IMR-90 (cell line): ENCODE measurements at regions not wholly inside any gene's neighbourhood (a gene's known extent, or its start where the extent isn't known, plus 50 kb on each side); places are given as distances from the start of the nearest gene placed in this dataset.

Experiments used
- ATAC-seq: fragments of 200-7000 bp; cut with Tn5 transposase; 2 replicates; pipeline ENCODE4 v1.9.1; 2020; ENCODE audit warnings: low read depth, mild to moderate bottlenecking, moderate library complexity
- BruUV-seq: library from RNA; stranded (reverse); fragments of 400-500 nt; replicated peaks from 2 replicates; lab custom pipeline; 2021; lab: Mats Ljungman, UMichigan
- CTCF ChIA-PET: fragments of 300-600 bp; formaldehyde crosslinking; extraction: SDS; loops from one replicate; lab custom pipeline; 2021; ENCODE audit warnings: antibody characterized with exemption; lab: Yijun Ruan, JAX
- POLR2A ChIA-PET: fragments of 300-600 bp; sonication (Branson Sonifier 250); formaldehyde crosslinking; loops from one replicate; lab custom pipeline; 2022; ENCODE audit warnings: antibody characterized with exemption; ENCODE audit not compliant: unreplicated experiment; lab: Charles Lee
- DNase-seq: peaks from one replicate; pipeline ENCODE4 v3.0.0; 2013
- H2AFZ ChIP-seq: replicated peaks from 2 replicates; pipeline ENCODE3; 2013; ENCODE audit warnings: low read length, mild to moderate bottlenecking; ENCODE audit not compliant: poor library complexity
- H2AK5ac ChIP-seq: 2 replicates; pipeline ENCODE4 v1.6.1; 2013; ENCODE audit warnings: low read depth, low read length, inconsistent platforms
- H2AK9ac ChIP-seq: replicated peaks from 2 replicates; pipeline ENCODE3; 2013; ENCODE audit warnings: mild to moderate bottlenecking, low read depth, low read length, moderate library complexity; ENCODE audit not compliant: poor library complexity
- H2BK120ac ChIP-seq: 2 replicates; pipeline ENCODE4 v1.6.1; 2013; ENCODE audit warnings: low read depth, low read length, inconsistent platforms
- H2BK15ac ChIP-seq: 3 replicates; pipeline ENCODE4 v1.6.1; 2013; ENCODE audit warnings: low read depth, low read length, inconsistent platforms
- H2BK20ac ChIP-seq: 2 replicates; pipeline ENCODE4 v1.6.1; 2013; ENCODE audit warnings: low read depth, mild to moderate bottlenecking, inconsistent platforms, low read length, moderate library complexity
- H2BK5ac ChIP-seq: 2 replicates; pipeline ENCODE4 v1.6.1; 2013; ENCODE audit warnings: mild to moderate bottlenecking, low read depth, low read length, inconsistent platforms; ENCODE audit not compliant: poor library complexity, severe bottlenecking
- H3K14ac ChIP-seq: replicated peaks from 2 replicates; pipeline ENCODE4 v1.6.1; 2013; ENCODE audit warnings: low read depth, low read length, inconsistent platforms
- H3K18ac ChIP-seq: 2 replicates; pipeline ENCODE4 v1.6.1; 2013; ENCODE audit warnings: low read depth, low read length, control low read depth
- H3K23ac ChIP-seq: 2 replicates; pipeline ENCODE4 v1.6.1; 2013; ENCODE audit warnings: low read depth, low read length, inconsistent platforms
- H3K27ac ChIP-seq: 2 replicates; pipeline ENCODE4 v1.5.1; 2013; ENCODE audit warnings: mild to moderate bottlenecking, control low read depth, low read length; ENCODE audit not compliant: insufficient read depth
- H3K27me3 ChIP-seq: 2 replicates; pipeline ENCODE4 v1.6.1; 2013; ENCODE audit warnings: low read length; ENCODE audit not compliant: control insufficient read depth, insufficient read depth
- H3K36me3 ChIP-seq: 2 replicates; pipeline ENCODE4 v1.6.1; 2013; ENCODE audit warnings: low read length, mixed read lengths; ENCODE audit not compliant: control insufficient read depth, insufficient read depth
- H3K4ac ChIP-seq: 2 replicates; pipeline ENCODE4 v1.6.1; 2013; ENCODE audit warnings: low read depth, low read length, inconsistent platforms
- H3K4me1 ChIP-seq: 2 replicates; pipeline ENCODE4 v1.6.1; 2013; ENCODE audit warnings: low read length, mixed read lengths; ENCODE audit not compliant: control insufficient read depth, insufficient read depth
- H3K4me2 ChIP-seq: 2 replicates; pipeline ENCODE4 v1.6.1; 2013; ENCODE audit warnings: low read depth, mild to moderate bottlenecking, control low read depth, low read length, moderate library complexity
- H3K4me3 ChIP-seq: 2 replicates; pipeline ENCODE4 v1.5.1; 2013; ENCODE audit warnings: low read depth, mild to moderate bottlenecking, control low read depth, low read length, moderate library complexity; ENCODE audit not compliant: insufficient read depth
- H3K56ac ChIP-seq: 2 replicates; pipeline ENCODE4 v1.6.1; 2013; ENCODE audit warnings: low read length, inconsistent platforms; ENCODE audit not compliant: insufficient read depth; ENCODE audit errors: extremely low read depth
- H3K79me1 ChIP-seq, 2 experiments: 2 replicates each; pipeline ENCODE4 v1.6.1; 2013; ENCODE audit warnings: low read length in 2 of 2, inconsistent platforms in 1 of 2, low read depth in 1 of 2
- H3K9ac ChIP-seq: 2 replicates; pipeline ENCODE4 v1.6.1; 2013; ENCODE audit warnings: low read depth, low read length, control low read depth
- H3K9me1 ChIP-seq: 2 replicates; pipeline ENCODE4 v1.6.1; 2013; ENCODE audit warnings: low read length, inconsistent platforms; ENCODE audit not compliant: insufficient read depth
- H3K9me3 ChIP-seq: 2 replicates; pipeline ENCODE4 v1.6.1; 2013; ENCODE audit warnings: low read length; ENCODE audit not compliant: control insufficient read depth, insufficient read depth
- H4K20me1 ChIP-seq: 2 replicates; pipeline ENCODE4 v1.6.1; 2013; ENCODE audit warnings: low read length, inconsistent platforms; ENCODE audit not compliant: insufficient read depth
- H4K5ac ChIP-seq: 2 replicates; pipeline ENCODE4 v1.6.1; 2013; ENCODE audit warnings: mild to moderate bottlenecking, low read depth, low read length, control low read depth
- H4K8ac ChIP-seq, 2 experiments: 2 replicates each; pipeline ENCODE4 v1.6.1; 2013; ENCODE audit warnings: low read depth in 2 of 2, low read length in 2 of 2, control low read depth in 1 of 2, inconsistent platforms in 1 of 2
- H4K91ac ChIP-seq: 2 replicates; pipeline ENCODE4 v1.6.1; 2013; ENCODE audit warnings: low read depth, low read length, inconsistent platforms; ENCODE audit not compliant: insufficient read depth
- CEBPB ChIP-seq: IDR thresholded peaks from 2 replicates; pipeline ENCODE4 v1.6.1; 2012; ENCODE audit warnings: low read depth, low read length, improper control_type of control experiment
- CHD1 ChIP-seq: IDR thresholded peaks from 2 replicates; pipeline ENCODE4 v1.6.1; 2012; ENCODE audit warnings: low read depth, low read length, improper control_type of control experiment
- MAFK ChIP-seq: IDR thresholded peaks from 2 replicates; pipeline ENCODE4 v1.6.1; 2012; ENCODE audit warnings: low read depth, low read length, improper control_type of control experiment
- MAZ ChIP-seq: IDR thresholded peaks from 2 replicates; pipeline ENCODE4 v1.6.1; 2012; ENCODE audit warnings: low read depth, mild to moderate bottlenecking, low read length, improper control_type of control experiment, moderate library complexity, borderline replicate concordance
- NFE2L2 ChIP-seq: fragments of 150-350 bp; IDR thresholded peaks from 2 replicates; pipeline ENCODE4 v1.6.1; 2016; ENCODE audit warnings: low read depth, mild to moderate bottlenecking, low read length
- POLR2A ChIP-seq: IDR thresholded peaks from 2 replicates; pipeline ENCODE4 v1.6.1; 2012; ENCODE audit warnings: mild to moderate bottlenecking, low read depth, low read length
- RAD21 ChIP-seq: IDR thresholded peaks from 2 replicates; pipeline ENCODE4 v1.6.1; 2012; ENCODE audit warnings: low read length, improper control_type of control experiment
- RCOR1 ChIP-seq: IDR thresholded peaks from 2 replicates; pipeline ENCODE4 v1.6.1; 2012; ENCODE audit warnings: mild to moderate bottlenecking, low read length, improper control_type of control experiment; ENCODE audit not compliant: insufficient replicate concordance
- RFX5 ChIP-seq: IDR thresholded peaks from 2 replicates; pipeline ENCODE4 v1.8.0; 2012; ENCODE audit warnings: low read depth, mild to moderate bottlenecking, low read length, moderate library complexity
- SMC3 ChIP-seq: fragments of 150-350 bp; IDR thresholded peaks from 2 replicates; pipeline ENCODE4 v1.6.1; 2016; ENCODE audit warnings: low read depth, mild to moderate bottlenecking, antibody characterized with exemption, low read length, moderate library complexity
- WGBS, 2 experiments: methylation state at CpG; one replicate each; pipeline versions ENCODE4 v1.1.5 to v1.1.7; 2013; ENCODE audit warnings: missing lambda C conversion rate in 2 of 2; ENCODE audit not compliant: insufficient read length in 1 of 2; ENCODE audit errors: extremely low coverage in 2 of 2; 5-methylcytosine and 5-hydroxymethylcytosine counted together
- dilution Hi-C: fragments of 300-500 bp; cut with HindIII; formaldehyde crosslinking; loops from one replicate; pipeline ENCODE4 v1.14.3; 2018; ENCODE audit warnings: low sequenced_read_pairs; ENCODE audit not compliant: unreplicated experiment
- in situ Hi-C: fragments of 300-500 bp; cut with MboI; formaldehyde crosslinking; loops from 3 replicates; pipeline ENCODE4 v1.14.3; 2019; ENCODE audit warnings: low sequenced_read_pairs, inconsistent platforms, mixed read lengths
- intact Hi-C: fragments of 100-400 bp; cut with micrococcal nuclease; formaldehyde crosslinking; loops from 2 replicates; pipeline ENCODE4 v1.10.0; 2022
- TF ChIP-seq, protein P1 (sequence below): fragments of 150-350 bp; IDR thresholded peaks from 2 replicates; pipeline ENCODE4 v1.6.1; 2017; ENCODE audit warnings: mild to moderate bottlenecking, antibody characterized with exemption, low read length, low read depth
- TF ChIP-seq, protein P2 (sequence below): conservative IDR thresholded peaks from 2 replicates; pipeline ENCODE4 v1.5.1; 2012; ENCODE audit warnings: mild to moderate bottlenecking, low read depth, low read length, improper control_type of control experiment

- Histone ChIP-seq H3K4me1 (no peaks in the 10 kb centered on the region; the same call in 1 of the 2 replicates), H2AK9ac (no peak overlapping the region), H3K9ac (no peak overlapping the region), H3K9me1 (no peaks in the 10 kb centered on the region), H2BK120ac (no peak overlapping the region), H4K8ac (no peak overlapping the region), H3K79me1 (no peaks in the 10 kb centered on the region), H3K27me3 (no peaks in the 10 kb centered on the region), H4K5ac (no peak overlapping the region), H2AFZ (no peak overlapping the region), H3K4ac (no peak overlapping the region), H2AK5ac (no peak overlapping the region), H2BK15ac (no peak overlapping the region), H2BK20ac (no peak overlapping the region; the same call in 1 of the 2 replicates), H3K36me3 (no peaks in the 10 kb centered on the region), H3K4me3 (no peak overlapping the region), H3K4me2 (no peak overlapping the region), H3K56ac (no peak overlapping the region), H3K23ac (no peak overlapping the region), H2BK5ac (no peak overlapping the region), H3K9me3 (peaks cover 4% of the 10 kb centered on the region; the same call in 1 of the 2 replicates), H4K20me1 (no peaks in the 10 kb centered on the region), H4K91ac (no peak overlapping the region), H3K27ac (no peak overlapping the region), H3K18ac (no peak overlapping the region), H3K14ac (no peak overlapping the region)
- DNase-seq (no peak), ATAC-seq (no peak)
- BruUV-seq: no TSS peak
- no peak for TF ChIP-seq NFE2L2
- TF ChIP-seq, protein P1, sequence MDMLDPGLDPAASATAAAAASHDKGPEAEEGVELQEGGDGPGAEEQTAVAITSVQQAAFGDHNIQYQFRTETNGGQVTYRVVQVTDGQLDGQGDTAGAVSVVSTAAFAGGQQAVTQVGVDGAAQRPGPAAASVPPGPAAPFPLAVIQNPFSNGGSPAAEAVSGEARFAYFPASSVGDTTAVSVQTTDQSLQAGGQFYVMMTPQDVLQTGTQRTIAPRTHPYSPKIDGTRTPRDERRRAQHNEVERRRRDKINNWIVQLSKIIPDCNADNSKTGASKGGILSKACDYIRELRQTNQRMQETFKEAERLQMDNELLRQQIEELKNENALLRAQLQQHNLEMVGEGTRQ: no peak
- TF ChIP-seq MAFK: no peak
- TF ChIP-seq RCOR1: no peak
- no peak for TF ChIP-seq MAZ
- TF ChIP-seq, protein P2, sequence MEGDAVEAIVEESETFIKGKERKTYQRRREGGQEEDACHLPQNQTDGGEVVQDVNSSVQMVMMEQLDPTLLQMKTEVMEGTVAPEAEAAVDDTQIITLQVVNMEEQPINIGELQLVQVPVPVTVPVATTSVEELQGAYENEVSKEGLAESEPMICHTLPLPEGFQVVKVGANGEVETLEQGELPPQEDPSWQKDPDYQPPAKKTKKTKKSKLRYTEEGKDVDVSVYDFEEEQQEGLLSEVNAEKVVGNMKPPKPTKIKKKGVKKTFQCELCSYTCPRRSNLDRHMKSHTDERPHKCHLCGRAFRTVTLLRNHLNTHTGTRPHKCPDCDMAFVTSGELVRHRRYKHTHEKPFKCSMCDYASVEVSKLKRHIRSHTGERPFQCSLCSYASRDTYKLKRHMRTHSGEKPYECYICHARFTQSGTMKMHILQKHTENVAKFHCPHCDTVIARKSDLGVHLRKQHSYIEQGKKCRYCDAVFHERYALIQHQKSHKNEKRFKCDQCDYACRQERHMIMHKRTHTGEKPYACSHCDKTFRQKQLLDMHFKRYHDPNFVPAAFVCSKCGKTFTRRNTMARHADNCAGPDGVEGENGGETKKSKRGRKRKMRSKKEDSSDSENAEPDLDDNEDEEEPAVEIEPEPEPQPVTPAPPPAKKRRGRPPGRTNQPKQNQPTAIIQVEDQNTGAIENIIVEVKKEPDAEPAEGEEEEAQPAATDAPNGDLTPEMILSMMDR: no peak
- no peak for TF ChIP-seq SMC3
- no peak for TF ChIP-seq CHD1
- TF ChIP-seq RFX5: no peak
- no peak for TF ChIP-seq POLR2A
- TF ChIP-seq CEBPB: no peak
- TF ChIP-seq RAD21: no peak
- intact Hi-C loops: no loop called here
- WGBS, 2 experiments: no CpG with 5 or more reads among the region's 3 CpGs
- POLR2A ChIA-PET: no interaction called here
- in situ Hi-C loops: no loop called here
- dilution Hi-C loops: no loop called here
- CTCF ChIA-PET: interaction anchor here (0.6 kb wide), 1 partner anchor 474 kb away, joined by 4 read pairs; no protein-coding TSS in a partner anchor
Measured at GRCh38 chr6:130593948-130594347, 228.1 kb downstream of the TMEM200A start.
